NCI-H748 treated with DMSO at 0.1 percent for 48 hours (cell line): ENCODE measurements at regions not wholly inside any gene's neighbourhood (a gene's known extent, or its start where the extent isn't known, plus 50 kb on each side); places are given as distances from the start of the nearest gene placed in this dataset.
"Not testable (repeated sequence)": the region's sequence is repeated elsewhere in the genome, so short reads cannot be mapped to it uniquely, and the experiment has no call there.

Source experiments
- DNase-seq: peaks from one replicate; lab custom pipeline; 2025; lab: John Stamatoyannopoulos, UW

- no peak for DNase-seq
Observed at GRCh38 chr3:34056951-34057390, 258.5 kb downstream of the PDCD6IP start.

- not testable (repeated sequence) for DNase-seq
Observed at GRCh38 chr3:34060995-34061394, 262.6 kb downstream of the PDCD6IP start.

- no peak for DNase-seq
Observed at GRCh38 chr3:34065901-34066300, 267.5 kb downstream of the PDCD6IP start.

GRCh38 chr3:34066328-34066727 is 267.9 kb downstream of the PDCD6IP start:
- no peak for DNase-seq

- DNase-seq = no peak
Observed at GRCh38 chr3:34066999-34067398, 268.6 kb downstream of the PDCD6IP start.

GRCh38 chr3:34067536-34068051 is 269.2 kb downstream of the PDCD6IP start:
- no peak for DNase-seq

GRCh38 chr3:34068505-34068904 is 270.1 kb downstream of the PDCD6IP start:
- no peak for DNase-seq

GRCh38 chr3:34070831-34071585 is 272.6 kb downstream of the PDCD6IP start:
- no peak for DNase-seq

GRCh38 chr3:34072297-34072696 is 273.9 kb downstream of the PDCD6IP start:
- no peak for DNase-seq

GRCh38 chr3:34073111-34073510 is 274.7 kb downstream of the PDCD6IP start:
- no peak for DNase-seq

GRCh38 chr3:34073961-34074360 is 275.5 kb downstream of the PDCD6IP start:
- no peak for DNase-seq

- no peak for DNase-seq
Observed at GRCh38 chr3:34075975-34076374, 277.5 kb downstream of the PDCD6IP start.

GRCh38 chr3:34077417-34078195 is 279.2 kb downstream of the PDCD6IP start:
- no peak for DNase-seq

- no peak for DNase-seq
Observed at GRCh38 chr3:34078418-34078817, 280.0 kb downstream of the PDCD6IP start.

- DNase-seq = not testable (repeated sequence)
Observed at GRCh38 chr3:34079849-34080248, 281.4 kb downstream of the PDCD6IP start.

- not testable (repeated sequence) for DNase-seq
Observed at GRCh38 chr3:34090379-34090778, 291.9 kb downstream of the PDCD6IP start.

GRCh38 chr3:34090876-34091275 is 292.4 kb downstream of the PDCD6IP start:
- DNase-seq = no peak

- DNase-seq = not testable (repeated sequence)
Observed at GRCh38 chr3:34094280-34094679, 295.9 kb downstream of the PDCD6IP start.

GRCh38 chr3:34102288-34102687 is 303.9 kb downstream of the PDCD6IP start:
- DNase-seq = no peak

- DNase-seq = no peak
Observed at GRCh38 chr3:34106379-34106778, 307.9 kb downstream of the PDCD6IP start.

GRCh38 chr3:34106879-34107278 is 308.4 kb downstream of the PDCD6IP start:
- DNase-seq = peak; percentile 51

GRCh38 chr3:34107669-34108068 is 309.2 kb downstream of the PDCD6IP start:
- DNase-seq = no peak

- no peak for DNase-seq
Observed at GRCh38 chr3:34109021-34109420, 310.6 kb downstream of the PDCD6IP start.
